ENCODE measurements at regions not wholly inside any gene's neighbourhood (a gene's known extent, or its start where the extent isn't known, plus 50 kb on each side); places are given as distances from the start of the nearest gene placed in this dataset.

- TF ChIP-seq POLR2AphosphoS5 (IDR thresholded peaks at IDR 0.05; ENCODE audit: low read depth, low read length), result no peak
- TF ChIP-seq, protein P1, sequence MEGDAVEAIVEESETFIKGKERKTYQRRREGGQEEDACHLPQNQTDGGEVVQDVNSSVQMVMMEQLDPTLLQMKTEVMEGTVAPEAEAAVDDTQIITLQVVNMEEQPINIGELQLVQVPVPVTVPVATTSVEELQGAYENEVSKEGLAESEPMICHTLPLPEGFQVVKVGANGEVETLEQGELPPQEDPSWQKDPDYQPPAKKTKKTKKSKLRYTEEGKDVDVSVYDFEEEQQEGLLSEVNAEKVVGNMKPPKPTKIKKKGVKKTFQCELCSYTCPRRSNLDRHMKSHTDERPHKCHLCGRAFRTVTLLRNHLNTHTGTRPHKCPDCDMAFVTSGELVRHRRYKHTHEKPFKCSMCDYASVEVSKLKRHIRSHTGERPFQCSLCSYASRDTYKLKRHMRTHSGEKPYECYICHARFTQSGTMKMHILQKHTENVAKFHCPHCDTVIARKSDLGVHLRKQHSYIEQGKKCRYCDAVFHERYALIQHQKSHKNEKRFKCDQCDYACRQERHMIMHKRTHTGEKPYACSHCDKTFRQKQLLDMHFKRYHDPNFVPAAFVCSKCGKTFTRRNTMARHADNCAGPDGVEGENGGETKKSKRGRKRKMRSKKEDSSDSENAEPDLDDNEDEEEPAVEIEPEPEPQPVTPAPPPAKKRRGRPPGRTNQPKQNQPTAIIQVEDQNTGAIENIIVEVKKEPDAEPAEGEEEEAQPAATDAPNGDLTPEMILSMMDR (IDR thresholded peaks at IDR 0.05 in 2 of 3, conservative IDR thresholded peaks at IDR 0.05 in 1 of 3; ENCODE audit: borderline replicate concordance in 1 of 3, insufficient read depth in 1 of 3, low read depth in 2 of 3, low read length in 2 of 3), result no peak
- TF ChIP-seq, protein P2, sequence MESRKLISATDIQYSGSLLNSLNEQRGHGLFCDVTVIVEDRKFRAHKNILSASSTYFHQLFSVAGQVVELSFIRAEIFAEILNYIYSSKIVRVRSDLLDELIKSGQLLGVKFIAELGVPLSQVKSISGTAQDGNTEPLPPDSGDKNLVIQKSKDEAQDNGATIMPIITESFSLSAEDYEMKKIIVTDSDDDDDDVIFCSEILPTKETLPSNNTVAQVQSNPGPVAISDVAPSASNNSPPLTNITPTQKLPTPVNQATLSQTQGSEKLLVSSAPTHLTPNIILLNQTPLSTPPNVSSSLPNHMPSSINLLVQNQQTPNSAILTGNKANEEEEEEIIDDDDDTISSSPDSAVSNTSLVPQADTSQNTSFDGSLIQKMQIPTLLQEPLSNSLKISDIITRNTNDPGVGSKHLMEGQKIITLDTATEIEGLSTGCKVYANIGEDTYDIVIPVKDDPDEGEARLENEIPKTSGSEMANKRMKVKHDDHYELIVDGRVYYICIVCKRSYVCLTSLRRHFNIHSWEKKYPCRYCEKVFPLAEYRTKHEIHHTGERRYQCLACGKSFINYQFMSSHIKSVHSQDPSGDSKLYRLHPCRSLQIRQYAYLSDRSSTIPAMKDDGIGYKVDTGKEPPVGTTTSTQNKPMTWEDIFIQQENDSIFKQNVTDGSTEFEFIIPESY (IDR thresholded peaks at IDR 0.05; ENCODE audit: extremely low read depth, insufficient replicate concordance, low read length), result no peak
- TF ChIP-seq JUND (IDR thresholded peaks at IDR 0.05), result no peak
- no peak for TF ChIP-seq EZH2 (IDR thresholded peaks at IDR 0.05)
- no peak for TF ChIP-seq POLR2A (IDR thresholded peaks at IDR 0.05; ENCODE audit: borderline replicate concordance, extremely low read depth, insufficient read depth, insufficient read length)
- TF ChIP-seq ZNF274 (IDR thresholded peaks at IDR 0.05; ENCODE audit: low read depth, low read length), result no peak
- no peak for TF ChIP-seq REST (IDR thresholded peaks at IDR 0.05; ENCODE audit: low read depth)
- TF ChIP-seq EZH2phosphoT487 (IDR thresholded peaks at IDR 0.05; ENCODE audit: borderline replicate concordance), result no peak
These were observed 283.2 kb upstream of the ARGLU1 start for GRCh38 chr13:106850973-106851650.
